ENCODE measurements at regions not wholly inside any gene's neighbourhood (a gene's known extent, or its start where the extent isn't known, plus 50 kb on each side); places are given as distances from the start of the nearest gene placed in this dataset.

DNA sequence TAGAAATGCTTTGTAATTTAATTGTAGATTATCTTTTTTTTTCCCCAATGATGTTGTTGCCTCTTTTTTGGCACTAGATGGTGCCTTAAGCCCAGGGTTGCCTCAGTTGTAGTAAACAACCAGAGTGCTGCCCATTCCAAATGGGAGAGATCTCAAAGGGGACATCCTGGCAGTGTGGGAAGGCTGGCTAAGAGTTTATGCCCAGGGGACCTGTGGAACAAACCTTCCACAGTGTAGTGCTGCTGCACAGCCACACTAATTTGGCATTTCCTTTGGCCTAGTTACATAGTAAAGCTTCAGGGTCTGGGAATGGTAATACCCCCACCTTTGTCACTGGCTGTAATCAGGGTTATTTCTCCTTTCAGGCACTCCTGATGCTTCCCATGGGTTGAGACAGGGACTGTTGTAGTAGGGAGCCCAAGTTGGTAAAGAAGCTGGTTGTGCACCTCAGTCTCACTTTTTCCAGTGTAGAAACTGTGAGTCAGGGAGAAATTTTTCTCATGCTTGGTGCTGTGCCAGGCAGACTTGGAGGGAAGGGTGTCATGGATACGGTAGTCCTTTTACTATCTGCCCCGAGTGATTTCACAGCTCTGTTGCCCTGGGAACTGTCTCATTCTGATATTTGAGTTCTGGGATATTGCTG is 177.8 kb upstream of the ECI2 start:
- no peak for DNase-seq

DNA sequence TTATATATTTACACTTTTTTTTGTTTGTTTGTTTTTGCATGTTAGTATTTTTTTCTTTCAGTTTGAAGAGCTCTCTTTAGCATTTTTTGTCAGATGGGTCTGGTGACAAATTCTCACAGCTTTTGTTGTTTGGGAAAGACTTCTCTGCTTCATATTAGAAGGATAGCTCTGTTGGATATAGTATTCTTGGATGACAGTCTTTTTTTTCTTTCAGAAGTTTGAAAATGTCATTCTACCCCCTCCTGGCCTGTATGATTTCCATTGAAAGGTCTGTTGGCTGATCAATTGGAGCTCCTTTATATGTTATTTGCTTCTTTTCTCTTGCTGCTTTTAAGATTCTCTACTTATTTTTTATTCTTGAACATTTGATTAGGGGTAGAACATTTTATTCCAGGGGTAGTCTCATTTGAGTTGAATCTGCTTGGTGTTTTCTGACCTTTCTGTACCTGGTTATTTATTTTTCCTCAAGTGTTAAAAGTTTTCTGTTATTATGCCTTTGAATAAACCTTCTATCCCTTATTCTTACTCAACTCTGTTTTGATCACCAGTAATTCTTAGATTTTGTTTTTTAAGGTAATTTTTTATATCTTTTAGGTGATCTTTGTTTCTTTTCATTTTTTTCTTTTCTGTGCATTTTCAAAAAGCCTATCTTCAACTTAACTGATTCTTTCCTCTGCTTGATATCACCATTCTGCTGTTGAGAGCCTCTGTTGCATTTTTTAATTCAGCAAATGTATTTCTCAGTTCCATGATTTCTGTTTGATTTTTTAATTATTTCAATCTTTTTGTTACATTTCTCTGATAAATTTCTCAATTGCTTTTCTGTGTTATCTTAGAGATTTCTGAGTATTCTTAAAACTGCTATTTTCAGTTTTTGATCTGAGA is 176.8 kb upstream of the ECI2 start:
- no peak for DNase-seq

DNA sequence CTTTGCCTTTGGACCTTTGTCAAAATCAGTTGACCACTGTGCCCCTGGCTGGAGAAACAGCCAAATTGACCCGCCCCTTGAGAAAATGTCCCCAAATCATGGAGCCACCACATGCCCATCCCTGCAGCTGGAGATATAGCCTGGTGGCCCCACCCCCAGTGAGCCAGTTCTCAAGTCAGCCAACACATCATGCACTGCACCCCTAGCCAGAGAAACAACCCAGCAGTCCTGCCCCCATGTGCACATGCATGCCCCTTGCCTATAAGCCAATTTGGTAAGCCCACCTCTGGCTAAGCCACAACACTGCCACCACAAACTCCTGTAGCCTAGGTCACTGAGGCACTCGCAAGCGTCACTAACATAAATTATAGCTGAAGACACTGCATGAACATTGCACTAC is 174.2 kb upstream of the ECI2 start:
- no peak for DNase-seq

DNA sequence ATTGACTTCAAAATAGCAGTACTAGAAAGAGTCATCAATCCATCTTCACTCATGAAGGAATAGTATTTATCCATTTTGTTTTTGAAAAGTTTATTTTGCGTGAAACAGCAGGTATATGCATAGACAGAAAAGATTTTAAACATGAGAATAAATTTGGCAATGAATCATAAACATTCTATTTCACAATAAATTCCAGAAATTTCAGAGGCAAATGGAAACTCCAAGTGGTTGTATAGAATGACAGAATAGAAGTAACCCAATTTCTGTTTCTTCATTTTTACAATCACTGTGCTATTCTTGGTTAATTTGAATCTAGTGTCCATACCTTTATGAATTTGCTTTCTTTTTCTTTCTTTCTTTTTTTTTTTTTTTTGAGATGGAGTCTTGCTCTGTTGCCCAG is 173.0 kb upstream of the ECI2 start:
- DNase-seq: no peak

DNA sequence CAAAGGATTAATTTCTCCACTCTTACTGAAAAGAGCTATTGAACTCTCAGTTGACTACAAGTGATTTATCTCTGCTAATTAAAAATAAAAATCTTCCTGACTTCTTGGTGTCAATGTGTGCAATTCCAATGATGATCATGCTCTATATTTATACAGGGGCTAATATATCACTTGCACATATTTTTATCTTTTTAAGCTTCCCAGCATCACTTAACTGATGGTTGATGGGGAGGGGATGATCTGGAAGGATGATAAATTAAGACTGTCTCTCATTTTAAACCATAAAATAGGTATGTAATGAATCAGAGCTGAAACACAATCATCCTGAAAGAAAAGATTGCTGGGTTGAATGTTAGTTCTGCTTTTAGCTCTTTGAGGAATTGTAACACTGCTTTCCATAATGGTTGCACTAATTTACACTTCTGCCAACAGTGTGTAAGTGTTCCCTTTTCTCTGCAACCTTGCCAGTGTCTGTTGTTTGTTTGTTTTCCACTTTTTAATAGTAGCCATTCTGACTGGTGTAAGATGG is 169.6 kb upstream of the ECI2 start:
- no peak for DNase-seq

DNA sequence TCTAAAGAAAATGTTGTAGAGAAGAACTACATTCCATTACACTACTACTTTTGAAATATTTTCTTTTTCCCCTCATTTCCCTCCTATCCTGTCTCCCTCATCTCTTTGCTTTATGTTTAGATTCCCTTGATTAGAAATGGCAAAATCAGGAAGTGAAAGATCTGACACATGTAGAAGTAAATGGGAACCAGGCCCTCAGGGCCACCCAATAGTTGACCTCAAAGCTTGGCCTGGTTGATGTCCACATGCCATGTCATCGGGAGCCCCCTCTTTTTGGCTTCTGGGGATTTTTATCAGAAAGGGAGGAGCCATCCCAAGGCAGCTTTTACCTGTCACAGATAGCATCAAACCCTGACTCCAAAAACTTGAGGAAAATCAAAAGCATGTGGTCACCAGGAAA is 168.3 kb upstream of the ECI2 start:
- no peak for DNase-seq

DNA sequence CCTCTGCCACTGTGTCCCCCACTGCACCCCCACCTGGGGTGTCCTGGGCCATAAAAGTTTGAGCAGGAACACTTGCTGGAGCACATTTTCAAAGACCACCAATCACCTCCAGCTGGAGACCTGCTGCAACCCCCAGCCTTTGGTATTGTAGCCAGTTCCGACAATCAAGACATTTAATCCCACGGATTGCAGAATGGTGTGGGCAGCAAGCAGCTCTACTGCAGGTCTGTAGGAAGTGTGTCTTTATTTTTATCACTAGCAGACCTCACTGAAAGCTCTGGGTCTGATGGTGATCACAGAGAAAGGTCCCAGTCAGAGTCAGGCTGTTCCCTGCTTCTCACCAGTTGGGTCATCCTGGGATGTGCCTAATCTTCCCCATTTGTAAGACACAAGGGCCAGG is 167.1 kb upstream of the ECI2 start:
- DNase-seq: no peak

DNA sequence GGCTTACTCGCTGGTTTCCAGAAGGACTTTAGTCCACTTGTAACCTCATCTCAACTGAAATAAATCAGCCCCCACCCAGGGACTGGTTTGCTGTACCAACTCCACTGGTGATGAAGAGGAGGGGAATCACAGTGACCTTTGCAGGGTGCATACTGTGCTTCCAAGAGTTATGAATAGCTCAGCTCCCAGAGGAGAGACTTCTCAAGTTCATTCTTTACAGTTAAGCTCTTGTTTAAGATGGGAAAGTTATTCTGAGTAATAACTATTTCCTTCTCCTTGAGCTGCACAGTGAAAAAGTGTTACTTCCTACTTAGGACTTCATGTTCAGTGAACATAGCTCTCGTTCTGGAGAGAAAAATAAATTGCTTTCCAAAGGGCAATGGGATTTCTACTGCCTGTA is 166.5 kb upstream of the ECI2 start:
- no peak for DNase-seq

DNA sequence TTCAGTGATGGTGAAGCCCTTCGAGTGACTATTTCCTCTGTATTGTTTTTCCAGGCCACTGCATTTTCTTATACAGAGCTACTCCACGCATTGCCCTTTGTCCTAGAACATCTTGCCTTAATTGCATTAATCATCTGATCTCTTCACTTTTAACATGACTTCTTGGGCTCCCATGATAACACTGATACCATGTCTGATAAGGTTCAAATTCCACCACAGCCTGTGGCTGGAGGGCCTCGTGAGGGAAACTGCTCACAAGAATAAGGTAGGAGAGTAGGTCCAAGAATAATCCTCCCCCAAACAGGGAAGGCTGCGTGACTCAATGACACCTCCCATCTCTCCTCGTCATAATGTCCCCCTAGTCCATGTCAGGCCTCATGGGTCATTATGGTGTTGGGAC is 165.5 kb upstream of the ECI2 start:
- no peak for DNase-seq

DNA sequence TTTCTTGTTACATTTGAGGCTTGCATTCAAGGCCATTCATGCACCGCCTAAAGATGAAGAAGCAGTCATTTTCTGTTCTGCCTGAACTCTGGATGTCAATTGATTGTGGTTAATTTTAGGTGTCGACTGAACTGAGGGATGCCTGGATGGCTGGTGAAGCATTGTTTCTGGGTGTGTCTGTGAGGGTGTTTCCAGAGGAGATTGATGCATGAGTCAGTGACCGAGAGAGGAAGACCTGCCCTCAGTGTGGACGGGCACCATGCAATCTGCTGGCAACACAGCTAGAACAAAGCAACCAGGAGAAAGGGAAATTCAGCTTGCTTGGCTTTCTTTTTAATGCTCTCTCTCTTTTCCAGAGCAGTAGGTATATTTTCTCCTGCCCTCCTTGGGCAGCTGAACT is 164.1 kb upstream of the ECI2 start:
- DNase-seq: no peak

DNA sequence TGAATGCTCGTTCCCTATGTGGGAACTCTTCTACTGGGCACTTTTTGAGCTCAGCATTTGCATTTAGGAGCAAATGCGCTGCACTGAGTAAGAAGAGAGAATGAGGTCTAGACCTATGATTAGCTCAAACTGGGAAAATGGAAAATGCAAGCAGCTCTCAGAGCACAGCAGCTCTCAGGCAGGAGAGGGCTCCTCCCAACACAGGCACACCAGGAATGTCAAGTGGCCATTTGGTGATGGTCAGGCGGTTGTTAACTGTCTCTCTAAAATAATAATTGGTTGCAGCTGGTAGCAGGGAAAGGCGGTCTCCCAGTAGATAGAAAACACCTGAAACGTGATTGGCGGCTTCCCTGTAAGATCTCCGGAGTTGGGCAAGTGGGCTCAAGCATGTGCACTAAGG is 162.0 kb upstream of the ECI2 start:
- no peak for DNase-seq

DNA sequence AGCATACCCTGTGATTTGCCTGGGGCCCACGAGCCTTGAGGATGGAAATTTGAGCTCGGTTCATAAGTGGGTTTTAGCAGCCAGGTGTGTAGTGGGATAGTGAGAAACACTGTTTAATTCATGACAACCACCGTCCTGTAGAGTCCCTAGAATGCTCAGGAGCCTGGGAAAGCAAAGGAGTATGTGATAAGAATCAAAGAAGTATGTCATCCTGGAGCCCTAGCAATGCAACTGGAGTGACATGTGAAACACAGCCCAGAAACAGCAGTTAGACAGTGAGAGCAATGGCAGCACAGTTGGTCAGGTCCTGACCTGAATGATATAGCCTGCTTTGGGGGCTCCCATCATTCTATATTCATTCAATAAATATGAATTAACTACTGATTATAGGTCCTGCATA is 161.2 kb upstream of the ECI2 start:
- no peak for DNase-seq

DNA sequence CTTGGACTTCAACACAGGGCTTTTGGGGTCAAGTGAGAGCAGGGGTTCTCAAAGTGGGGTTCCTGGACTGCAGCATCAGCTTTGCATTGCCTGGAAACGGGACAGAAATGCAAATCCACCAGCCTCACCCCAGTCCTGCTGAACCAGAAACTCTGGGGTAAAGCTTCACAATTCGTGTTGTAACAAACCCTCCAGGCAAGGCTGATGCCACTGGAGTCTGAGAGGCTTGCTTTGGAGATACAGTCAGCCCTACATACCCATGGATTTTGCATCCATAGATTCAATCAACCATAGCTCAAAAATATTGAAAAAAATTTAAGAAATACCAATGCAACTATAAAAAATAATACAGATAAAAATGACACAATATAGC is 160.4 kb upstream of the ECI2 start:
- DNase-seq: no peak

DNA sequence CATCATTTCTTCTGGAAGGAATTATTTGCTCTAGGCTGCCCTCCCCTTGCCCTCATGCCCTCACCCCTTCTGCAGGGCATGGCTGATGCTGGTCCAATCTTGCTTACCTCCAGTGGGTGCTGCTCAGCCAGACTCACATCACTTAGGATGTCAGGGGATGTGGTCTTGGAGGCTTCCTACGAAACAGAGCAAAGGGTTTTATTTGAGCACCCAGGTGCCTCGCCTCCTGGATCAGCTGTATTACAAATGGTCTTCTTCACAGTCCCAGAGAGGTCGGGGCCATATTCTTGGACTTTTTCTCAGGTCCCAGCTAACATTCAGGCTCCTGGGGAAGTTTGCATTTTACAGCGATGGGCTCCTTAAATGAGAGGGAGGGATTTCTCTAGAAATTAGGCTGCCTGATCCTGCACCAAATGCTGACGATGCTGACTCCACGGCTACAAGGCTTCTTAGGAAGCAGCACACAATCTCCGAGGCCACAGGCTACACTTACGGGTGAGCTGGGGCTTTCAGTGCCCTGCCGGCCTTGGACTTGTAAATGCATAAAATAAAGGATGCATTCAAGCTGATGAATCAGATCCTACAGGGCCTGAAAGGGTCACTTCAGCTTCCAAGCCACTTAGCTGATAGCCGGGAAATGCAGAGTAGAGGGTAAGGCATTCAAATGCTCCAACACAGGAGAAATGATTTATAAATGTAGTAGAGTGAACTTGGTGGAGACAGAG is 159.8 kb upstream of the ECI2 start:
- DNase-seq: no peak

DNA sequence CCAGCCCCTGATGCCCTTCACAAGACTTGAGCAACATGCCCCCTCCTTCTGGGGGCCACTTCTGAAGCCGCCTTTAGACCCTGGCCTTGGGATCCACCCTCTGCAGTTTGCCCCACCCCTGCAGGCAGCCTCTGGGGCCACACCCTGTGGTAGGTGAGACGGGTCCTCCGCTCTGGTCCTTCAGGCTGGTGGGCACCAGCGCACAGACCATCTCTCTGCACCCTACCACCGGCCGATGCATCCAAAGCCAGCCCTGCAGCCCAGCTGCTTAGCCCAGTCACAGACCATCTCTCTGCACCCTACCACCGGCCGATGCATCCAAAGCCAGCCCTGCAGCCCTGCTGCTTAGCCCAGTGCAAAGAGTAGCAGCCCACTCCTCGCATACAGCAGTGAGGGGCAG is 159.3 kb upstream of the ECI2 start:
- no peak for DNase-seq

DNA sequence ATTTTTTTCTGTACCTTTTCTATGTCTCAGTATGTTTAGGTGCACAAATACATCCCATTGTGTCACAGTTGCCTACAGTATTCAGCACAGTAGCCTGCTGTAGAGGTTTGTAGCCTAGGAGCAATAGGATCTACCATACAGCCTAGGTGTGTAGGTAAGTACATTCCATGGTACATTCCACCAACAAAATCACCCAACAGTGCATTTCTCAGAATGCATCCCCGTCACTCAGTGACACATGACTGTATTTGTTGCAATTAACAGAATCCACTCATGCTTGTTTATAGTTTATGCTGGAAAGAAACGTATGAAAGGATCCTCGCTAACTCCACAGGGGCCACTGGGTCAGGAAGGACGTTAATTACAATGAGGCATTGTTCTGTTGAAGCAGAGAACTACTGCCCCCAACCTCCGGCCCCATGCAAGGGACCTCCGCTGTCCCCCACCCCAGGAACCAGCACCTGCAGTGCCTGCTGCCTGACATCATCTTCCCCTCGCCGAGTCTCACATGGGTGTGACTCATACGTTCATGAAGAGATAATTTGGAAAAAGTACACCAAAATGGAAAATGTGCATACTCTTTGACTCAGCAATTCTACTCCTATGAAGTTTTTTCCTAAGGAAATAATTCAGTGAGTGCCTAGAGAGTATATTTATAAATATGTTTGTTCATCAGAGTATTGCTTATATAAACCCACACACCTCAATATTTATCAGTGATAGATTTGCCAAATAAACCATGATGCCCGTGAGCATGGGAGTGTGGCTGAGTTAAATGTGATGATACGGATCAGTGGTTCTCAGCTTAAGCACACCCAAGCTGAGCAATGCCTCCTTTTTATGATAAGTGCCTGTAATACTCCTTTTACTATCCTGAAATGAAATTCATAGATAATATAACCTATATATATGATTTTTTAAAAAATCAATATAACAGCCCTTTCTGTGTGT is 156.4 kb upstream of the ECI2 start:
- DNase-seq: no peak

DNA sequence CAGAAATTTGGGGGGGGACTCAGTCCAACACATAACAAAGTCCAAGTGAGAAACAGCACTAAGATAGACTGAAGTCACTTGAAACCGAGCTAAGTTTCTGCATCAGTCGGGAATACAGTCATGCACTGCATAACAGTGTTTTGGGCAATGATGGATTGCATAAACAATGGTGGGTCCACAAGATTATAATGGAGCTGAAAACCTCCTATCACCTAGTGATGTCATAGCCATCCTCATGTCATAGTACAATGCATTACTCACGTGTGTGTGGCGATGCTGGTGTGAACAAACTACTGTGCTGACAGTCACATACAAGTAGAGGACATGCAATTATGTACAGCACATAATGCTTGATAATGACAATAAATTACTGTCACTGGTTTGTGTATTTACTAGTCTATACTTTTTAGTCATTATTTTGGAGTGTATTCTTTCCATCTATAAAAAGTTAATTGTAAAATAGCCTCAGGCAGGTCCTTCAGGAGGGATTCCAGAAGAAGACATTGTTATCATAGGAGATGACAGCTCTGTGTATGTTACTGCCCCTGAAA is 154.5 kb upstream of the ECI2 start:
- no peak for DNase-seq

DNA sequence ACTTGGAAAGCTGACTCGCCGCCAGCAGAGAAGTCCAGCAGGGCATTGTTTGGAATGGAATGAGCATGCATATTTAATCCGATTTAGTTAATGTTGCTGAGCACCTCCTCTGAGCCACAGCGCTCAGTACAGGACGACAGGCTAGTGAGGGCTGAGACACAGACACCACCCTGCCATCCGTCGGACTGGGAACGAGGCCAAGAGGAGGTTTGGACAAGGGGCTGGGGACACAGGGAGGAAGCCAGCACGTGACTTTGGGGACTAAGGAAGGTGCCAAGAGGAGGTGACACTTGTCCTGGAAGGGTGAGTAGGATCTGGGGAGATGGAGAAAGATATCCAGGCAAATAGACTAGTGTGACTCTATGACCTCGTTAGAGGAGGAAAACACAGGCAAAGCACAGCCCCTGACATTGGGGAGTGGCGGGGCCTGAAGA is 152.5 kb upstream of the ECI2 start:
- no peak for DNase-seq

DNA sequence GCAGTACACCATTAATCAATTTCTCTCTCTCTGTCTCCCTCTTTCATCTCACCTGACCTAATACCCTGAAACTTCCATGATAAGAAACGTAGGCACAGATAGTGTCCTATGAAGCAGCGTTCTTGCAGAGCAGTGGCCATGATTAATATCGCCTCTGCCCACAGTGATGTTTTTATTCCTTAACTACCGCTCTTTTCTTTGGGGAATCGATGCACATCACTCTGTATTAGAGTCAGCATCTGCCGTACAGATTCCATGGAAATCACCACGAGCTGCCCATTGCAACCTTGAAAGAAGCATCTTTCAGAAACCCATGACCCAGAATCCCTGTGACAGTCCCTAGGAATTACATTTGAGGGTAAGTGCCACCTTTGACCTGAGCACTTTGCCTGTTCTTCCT is 152.0 kb upstream of the ECI2 start:
- no peak for DNase-seq

DNA sequence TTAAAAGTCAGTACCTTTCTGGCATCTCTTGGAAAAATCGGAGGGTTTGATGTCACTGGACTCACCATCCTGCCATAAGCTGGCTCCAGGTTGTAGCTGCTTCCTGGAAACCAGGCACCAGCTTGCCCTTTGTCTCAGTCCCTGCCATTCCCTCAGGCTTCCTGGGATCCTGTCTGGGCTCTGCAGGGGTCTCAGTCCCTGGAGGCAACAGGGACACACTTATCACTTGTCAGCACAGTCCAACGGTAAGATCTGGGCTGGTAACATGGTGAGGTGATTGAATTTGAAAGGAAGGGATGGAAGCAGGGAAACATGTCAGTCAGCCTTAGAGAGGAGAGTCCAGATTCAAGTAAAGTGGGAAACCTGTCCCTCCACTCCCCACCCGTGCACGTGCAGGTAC is 147.6 kb upstream of the ECI2 start:
- DNase-seq: no peak

DNA sequence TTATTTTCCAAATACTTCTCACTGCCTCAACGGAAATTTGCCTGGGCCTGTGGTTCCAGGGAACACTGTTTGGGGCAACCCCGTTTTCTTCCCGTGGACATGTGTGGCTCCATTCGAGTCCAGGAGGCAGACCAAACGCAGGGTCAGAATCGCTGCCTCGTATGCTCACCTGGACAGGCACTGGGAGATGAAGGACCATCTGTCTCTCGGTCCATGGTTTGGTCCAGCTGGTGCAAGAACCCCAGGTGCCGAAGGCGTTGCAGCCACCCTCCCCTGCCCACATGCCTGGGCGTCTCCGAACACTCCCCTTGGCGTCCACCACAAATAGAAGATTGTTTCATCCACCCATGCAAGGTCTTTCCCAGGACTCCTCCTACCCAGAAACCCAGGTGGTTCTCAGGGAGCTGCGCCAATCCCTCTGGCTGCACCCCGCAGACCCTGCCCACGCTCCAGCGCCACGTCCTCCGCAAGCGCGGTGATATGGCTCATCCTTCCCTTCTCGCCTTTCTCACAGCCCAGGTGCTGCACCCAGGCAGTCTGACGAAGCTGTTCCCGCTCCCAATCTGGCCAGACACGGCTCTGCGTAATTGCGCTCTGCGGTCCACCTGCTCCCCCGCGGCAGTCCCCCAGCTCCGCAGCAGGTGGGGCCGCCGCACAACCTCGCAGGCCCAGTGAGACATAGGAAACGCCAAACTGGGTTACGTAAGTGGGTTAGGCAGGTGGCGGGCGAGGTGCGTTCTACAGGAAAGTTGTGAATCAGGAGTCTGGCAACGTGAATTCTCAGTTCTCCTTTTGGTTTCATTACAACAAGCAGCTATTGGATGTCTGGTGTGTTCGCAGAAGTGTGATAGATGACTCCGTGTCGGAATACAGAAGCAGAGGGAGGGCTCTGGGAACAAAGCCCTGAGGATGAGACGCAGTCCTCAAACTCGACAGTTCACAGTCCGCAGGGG is 146.2 kb upstream of the ECI2 start:
- DNase-seq: peak; percentile 42
